Breast epithelium (tissue), 4 donors: ENCODE measurements at regions not wholly inside any gene's neighbourhood (a gene's known extent, or its start where the extent isn't known, plus 50 kb on each side); places are given as distances from the start of the nearest gene placed in this dataset.
"Not testable (repeated sequence)": the region's sequence is repeated elsewhere in the genome, so short reads cannot be mapped to it uniquely, and the experiment has no call there.

Experiments used
- DNase-seq, 2 donors: peaks; one replicate each; pipeline ENCODE4 v3.0.0-alpha.2; 2019; ENCODE audit warnings: low spot score in 2 of 2
- H3K27ac ChIP-seq, 2 donors: fragments of 200-600 bp; sonication (generic) in 1 of 2; one replicate each; pipeline ENCODE4 v1.5.1; 2016 to 2019; ENCODE audit warnings: mild to moderate bottlenecking in 1 of 2
- H3K27me3 ChIP-seq, 2 donors: fragments of 200-600 bp; sonication (generic) in 1 of 2; one replicate each; pipeline versions ENCODE4 v1.5.1 to v1.6.0; 2017 to 2019; ENCODE audit warnings: control low read depth in 1 of 2, mild to moderate bottlenecking in 1 of 2
- H3K36me3 ChIP-seq: fragments of 200-600 bp; one replicate; pipeline ENCODE4 v1.5.1; 2019
- H3K4me1 ChIP-seq, 2 donors: fragments of 200-600 bp; sonication (generic); one replicate each; pipeline ENCODE4 v1.5.1; 2016 to 2019; ENCODE audit warnings: control low read depth in 1 of 2
- H3K4me3 ChIP-seq, 3 donors: fragments of 200-600 bp; sonication (generic); 1 replicate in 2 of 3; 2 replicates in 1 of 3; pipeline ENCODE4 v1.5.1; 2016 to 2019; ENCODE audit warnings: mild to moderate bottlenecking in 3 of 3, moderate library complexity in 2 of 3
- H3K9me3 ChIP-seq, 2 donors: fragments of 200-600 bp; sonication (generic) in 1 of 2; one replicate each; pipeline ENCODE4 v1.5.1; 2016 to 2019; ENCODE audit warnings: control low read depth in 1 of 2
- POLR2A ChIP-seq: fragments of 450-650 bp; IDR thresholded peaks from one replicate; pipeline ENCODE4 v1.6.1; 2016; ENCODE audit warnings: antibody characterized with exemption, mild to moderate bottlenecking, moderate library complexity
- POLR2AphosphoS5 ChIP-seq, 3 donors: sonication (generic); formaldehyde crosslinking; IDR thresholded peaks; one replicate each; pipeline ENCODE4 v1.6.1; 2017; ENCODE audit warnings: antibody characterized with exemption in 3 of 3
- intact Hi-C: fragments of 100-400 bp; cut with DNase I; formaldehyde crosslinking; loops from one replicate; pipeline ENCODE4 v1.15.1; 2023; ENCODE audit warnings: low total_unique reads
- TF ChIP-seq, protein P1 (sequence below), 3 donors: fragments of 450-650 bp; IDR thresholded peaks; one replicate each; pipeline ENCODE4 v1.5.1; 2016 to 2017; ENCODE audit warnings: antibody characterized with exemption in 3 of 3, mild to moderate bottlenecking in 3 of 3, moderate library complexity in 3 of 3

DNA sequence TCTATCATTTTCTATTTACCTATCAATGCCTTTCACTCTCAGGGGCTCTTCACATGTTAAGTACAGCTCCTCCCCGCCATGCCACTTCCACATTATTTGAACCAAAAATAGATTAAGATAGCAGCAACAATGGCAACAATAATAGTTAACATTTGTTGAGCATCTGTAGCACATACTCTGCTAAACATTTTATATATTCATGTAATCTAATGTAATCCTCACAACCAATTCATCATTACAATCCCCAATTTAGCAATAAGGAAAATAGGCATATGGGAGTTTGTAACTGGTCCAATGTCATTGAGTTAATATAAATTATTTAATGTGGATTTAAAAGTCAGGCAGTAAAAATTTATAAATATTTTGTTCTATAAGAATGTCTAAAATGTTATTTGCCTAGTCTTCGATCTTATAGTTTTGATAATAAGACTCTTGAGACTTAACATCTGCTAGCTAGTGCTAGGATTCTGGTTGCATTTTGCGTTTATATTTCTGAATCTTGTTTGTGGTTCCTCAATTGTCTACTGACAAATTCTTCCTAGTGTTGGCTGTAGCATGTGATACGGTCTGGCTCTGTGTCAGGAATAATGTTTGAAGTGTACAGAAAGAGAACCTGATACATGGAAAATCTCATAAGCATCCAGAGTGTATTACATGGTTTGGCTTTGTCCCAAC lies 621.5 kb upstream of the LUZP2 start:
- Histone ChIP-seq H3K4me3 (no peak overlapping the region), H3K9me3 (peaks cover 0 to 9% of the 10 kb centered on the region in 2 donors), H3K27me3 (no peaks in the 10 kb centered on the region), H3K36me3 (no peaks in the 10 kb centered on the region), H3K4me1 (no peaks in the 10 kb centered on the region), H3K27ac (no peak overlapping the region)
- intact Hi-C loops = no loop called here
- DNase-seq = no peak
- TF ChIP-seq, protein P1, sequence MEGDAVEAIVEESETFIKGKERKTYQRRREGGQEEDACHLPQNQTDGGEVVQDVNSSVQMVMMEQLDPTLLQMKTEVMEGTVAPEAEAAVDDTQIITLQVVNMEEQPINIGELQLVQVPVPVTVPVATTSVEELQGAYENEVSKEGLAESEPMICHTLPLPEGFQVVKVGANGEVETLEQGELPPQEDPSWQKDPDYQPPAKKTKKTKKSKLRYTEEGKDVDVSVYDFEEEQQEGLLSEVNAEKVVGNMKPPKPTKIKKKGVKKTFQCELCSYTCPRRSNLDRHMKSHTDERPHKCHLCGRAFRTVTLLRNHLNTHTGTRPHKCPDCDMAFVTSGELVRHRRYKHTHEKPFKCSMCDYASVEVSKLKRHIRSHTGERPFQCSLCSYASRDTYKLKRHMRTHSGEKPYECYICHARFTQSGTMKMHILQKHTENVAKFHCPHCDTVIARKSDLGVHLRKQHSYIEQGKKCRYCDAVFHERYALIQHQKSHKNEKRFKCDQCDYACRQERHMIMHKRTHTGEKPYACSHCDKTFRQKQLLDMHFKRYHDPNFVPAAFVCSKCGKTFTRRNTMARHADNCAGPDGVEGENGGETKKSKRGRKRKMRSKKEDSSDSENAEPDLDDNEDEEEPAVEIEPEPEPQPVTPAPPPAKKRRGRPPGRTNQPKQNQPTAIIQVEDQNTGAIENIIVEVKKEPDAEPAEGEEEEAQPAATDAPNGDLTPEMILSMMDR (IDR thresholded peaks at IDR 0.05) = no peak
- TF ChIP-seq POLR2AphosphoS5 (IDR thresholded peaks at IDR 0.05) = no peak
- no peak for TF ChIP-seq POLR2A

DNA sequence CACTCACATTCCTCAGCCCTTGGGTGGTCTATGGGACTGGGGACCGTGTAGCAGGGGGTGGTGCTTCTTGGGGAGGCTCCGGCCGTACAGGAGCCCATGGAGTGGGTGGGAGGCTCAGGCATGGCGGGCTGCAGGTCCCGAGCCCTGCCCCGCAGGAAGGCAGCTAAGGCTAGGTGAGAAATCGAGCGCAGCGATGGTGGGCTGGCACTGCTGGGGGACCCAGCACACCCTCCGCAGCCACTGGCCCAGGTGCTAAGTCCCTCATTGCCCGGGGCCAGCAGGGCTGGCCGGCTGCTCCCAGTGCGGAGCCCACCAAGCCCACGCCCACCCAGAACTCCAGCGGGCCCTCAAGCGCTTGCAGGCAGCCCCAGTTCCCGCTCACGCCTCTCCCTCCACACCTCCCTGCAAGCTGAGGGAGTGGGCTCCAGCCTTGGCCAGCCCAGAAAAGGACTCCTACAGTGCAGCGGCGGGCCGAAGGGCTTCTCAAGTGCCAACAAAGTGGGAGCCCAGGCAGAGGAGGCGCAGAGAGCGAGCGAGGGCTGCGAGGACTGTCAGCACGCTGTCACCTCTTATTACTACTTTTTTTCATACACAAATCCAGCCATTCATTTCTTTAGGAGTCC lies 613.3 kb upstream of the LUZP2 start:
- intact Hi-C loops, H3K27me3 ChIP-seq, DNase-seq, H3K27ac ChIP-seq, H3K36me3 ChIP-seq, H3K9me3 ChIP-seq, H3K4me3 ChIP-seq, H3K4me1 ChIP-seq: not testable (repeated sequence)

DNA sequence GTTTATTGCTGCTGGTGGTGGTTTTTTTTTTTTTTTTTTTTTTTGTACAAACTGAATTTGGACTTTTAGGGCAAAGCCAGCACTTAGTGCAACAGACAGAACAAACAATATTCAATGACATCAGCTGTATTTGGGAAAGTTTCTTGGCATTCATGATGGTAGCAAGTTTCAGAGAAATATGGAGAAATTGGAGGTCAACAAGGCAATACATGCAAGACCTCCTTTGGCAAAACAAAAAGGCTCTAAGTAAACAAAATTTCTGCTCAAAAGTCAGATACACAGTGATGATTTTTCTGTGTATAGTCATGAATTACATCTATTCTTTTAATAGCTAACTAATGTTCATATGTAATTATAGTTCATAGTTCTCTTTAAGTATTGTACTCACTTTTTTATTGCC lies 612.5 kb upstream of the LUZP2 start:
- intact Hi-C loops = no loop called here
- TF ChIP-seq POLR2AphosphoS5 (IDR thresholded peaks at IDR 0.05) (no peak), POLR2A (no peak)
- TF ChIP-seq, protein P1 (IDR thresholded peaks at IDR 0.05) = no peak
- Histone ChIP-seq H3K27me3 (no peaks in the 10 kb centered on the region), H3K4me1 (no peaks in the 10 kb centered on the region), H3K36me3 (no peaks in the 10 kb centered on the region), H3K27ac (no peak overlapping the region), H3K9me3 (no peaks in the 10 kb centered on the region), H3K4me3 (no peak overlapping the region)
- no peak for DNase-seq

DNA sequence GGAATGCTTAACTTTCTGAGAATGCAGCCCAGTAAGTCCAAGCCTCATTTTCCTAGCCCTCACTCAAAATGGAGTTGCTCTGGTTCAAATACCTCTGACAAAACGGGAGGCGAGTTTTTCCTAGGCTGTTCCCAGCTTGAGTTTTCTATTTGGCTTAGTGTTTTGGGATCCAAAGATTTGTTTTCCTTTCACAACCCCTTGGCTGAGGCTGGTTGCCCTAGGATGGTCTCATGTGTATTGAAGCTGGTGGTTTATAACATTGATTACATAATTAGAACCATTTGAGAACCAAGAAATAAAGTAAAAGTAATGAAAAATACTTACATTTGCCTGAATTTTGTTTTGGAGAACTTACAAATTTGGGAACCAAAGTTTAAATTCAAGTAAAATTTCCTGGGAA lies 611.1 kb upstream of the LUZP2 start:
- DNase-seq = no peak
- TF ChIP-seq POLR2AphosphoS5 (IDR thresholded peaks at IDR 0.05) (no peak), POLR2A (no peak)
- TF ChIP-seq, protein P1 (IDR thresholded peaks at IDR 0.05) = no peak
- Histone ChIP-seq H3K9me3 (no peaks in the 10 kb centered on the region), H3K36me3 (no peaks in the 10 kb centered on the region), H3K4me3 (no peak overlapping the region), H3K27ac (no peak overlapping the region), H3K4me1 (no peaks in the 10 kb centered on the region), H3K27me3 (no peaks in the 10 kb centered on the region)
- intact Hi-C loops = no loop called here

DNA sequence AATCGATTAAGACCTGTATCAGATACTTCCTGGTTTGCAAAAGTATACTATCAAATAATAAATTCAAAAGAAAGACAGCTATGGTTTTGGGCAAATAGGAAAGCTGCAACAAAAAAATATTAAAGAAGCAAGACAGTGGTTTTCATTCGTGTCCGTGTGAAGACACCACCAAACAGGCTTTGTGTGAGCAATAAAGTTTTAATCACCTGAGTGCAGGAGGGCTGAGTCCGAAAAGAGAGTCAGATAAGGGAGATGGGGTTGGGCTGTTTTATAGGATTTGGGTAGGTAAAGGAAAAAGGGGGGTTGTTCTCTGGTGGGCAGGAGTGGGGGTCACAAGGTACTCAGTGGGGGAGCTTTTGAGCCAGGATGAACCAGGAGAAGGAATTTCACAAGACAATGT lies 609.7 kb upstream of the LUZP2 start:
- H3K9me3 ChIP-seq, H3K27me3 ChIP-seq, intact Hi-C loops, H3K4me3 ChIP-seq, H3K36me3 ChIP-seq, H3K4me1 ChIP-seq, DNase-seq, H3K27ac ChIP-seq: not testable (repeated sequence)

DNA sequence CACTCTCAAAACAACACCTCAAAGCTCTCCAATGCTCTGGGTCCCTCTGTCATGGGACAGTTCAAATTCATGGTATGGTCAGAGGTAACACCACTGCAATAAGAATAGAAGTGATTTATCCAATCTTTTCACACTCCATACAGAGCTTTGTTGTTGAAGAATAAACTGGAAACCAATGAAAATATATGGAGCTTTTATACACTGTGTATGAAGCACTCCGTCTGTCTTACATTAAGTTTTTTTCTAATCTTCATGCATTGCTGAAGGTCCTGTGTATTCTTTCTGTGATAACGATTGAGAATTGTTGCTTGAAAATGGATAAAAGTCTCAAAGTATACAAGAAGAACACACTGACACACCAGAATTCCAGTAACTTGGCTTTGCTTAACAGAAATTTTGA lies 603.7 kb upstream of the LUZP2 start:
- no peak overlapping the region for H3K4me3 ChIP-seq
- intact Hi-C loops = no loop called here
- no peaks in the 10 kb centered on the region for H3K27me3 ChIP-seq
- peaks cover 0 to 3% of the 10 kb centered on the region in 2 donors for H3K9me3 ChIP-seq
- H3K27ac ChIP-seq = no peak overlapping the region
- no peak for TF ChIP-seq POLR2A
- H3K36me3 ChIP-seq = no peaks in the 10 kb centered on the region
- H3K4me1 ChIP-seq = no peaks in the 10 kb centered on the region
- DNase-seq = no peak
